HG03457 (cell line): ENCODE measurements at regions not wholly inside any gene's neighbourhood (a gene's known extent, or its start where the extent isn't known, plus 50 kb on each side); places are given as distances from the start of the nearest gene placed in this dataset.
"Not testable (repeated sequence)": the region's sequence is repeated elsewhere in the genome, so short reads cannot be mapped to it uniquely, and the experiment has no call there.

Source experiments
- ATAC-seq: cut with Tn5 transposase; IDR thresholded peaks from one replicate; pipeline ENCODE4 v1.9.1; 2021; ENCODE audit warnings: moderate number of reproducible peaks; ENCODE audit not compliant: unreplicated experiment

DNA sequence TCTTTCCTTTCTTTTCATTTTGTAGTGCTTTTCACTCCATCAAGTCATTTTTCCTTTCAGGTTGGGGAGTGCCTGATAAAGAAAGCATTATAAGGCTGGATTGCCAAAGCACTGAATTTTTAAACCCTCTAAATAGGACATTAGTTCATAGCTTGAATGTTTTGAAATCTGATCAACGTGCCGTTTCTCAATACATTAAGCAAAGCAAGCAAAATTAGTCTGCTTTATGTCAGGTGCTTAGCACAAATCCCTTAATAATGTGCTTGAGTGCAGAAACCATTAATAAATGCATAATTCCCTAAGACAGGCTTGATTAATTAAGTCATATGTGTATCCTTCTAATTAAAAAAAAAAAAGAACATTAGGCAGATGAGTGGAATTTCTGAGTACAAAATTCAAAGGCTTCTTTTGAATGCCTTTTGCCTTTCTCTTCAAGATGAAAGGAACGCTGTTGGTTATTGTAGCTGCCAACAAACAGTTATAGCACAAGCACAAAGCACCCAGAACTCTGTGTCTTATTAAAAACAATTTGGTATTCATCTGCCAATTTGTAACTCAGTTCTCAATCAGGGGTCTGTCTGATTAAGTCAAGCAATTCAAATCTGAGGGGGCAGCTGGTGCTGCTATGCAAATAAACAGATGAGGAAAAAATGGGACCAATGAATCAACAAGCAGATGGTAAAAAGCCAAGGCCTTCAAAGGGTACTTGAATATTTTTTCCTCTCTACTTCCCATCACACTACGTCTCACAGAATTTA, 233.7 kb downstream of the TLE1 start:
- no peak for ATAC-seq

- ATAC-seq: no peak
Measured at GRCh38 chr9:81445331-81445921, 243.9 kb downstream of the TLE1 start.

DNA sequence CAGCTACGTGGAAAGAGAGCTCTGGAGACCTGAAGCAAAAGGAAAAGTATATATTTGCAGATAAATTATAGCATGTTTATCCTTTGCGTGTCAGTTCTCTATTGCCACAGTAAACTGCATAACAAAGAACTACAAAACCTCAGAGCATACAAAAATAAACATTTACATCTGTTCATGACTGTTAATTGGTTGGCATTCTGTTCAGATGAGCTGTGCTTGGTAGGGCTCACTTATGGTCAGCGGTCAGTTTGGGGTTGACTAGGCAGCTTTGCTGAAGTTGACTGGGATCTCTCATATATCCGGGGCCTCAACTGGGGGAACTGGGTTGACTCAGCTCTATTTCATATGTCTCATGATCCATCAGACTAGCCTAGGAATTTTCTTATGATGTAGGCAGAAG, 257.7 kb downstream of the TLE1 start:
- ATAC-seq: no peak

GRCh38 chr9:81430727-81431126, 258.6 kb downstream of the TLE1 start:
- ATAC-seq: no peak

- no peak for ATAC-seq
Measured at GRCh38 chr9:81427870-81428269, 261.5 kb downstream of the TLE1 start.

- ATAC-seq: no peak
Measured at GRCh38 chr9:81424431-81424830, 264.9 kb downstream of the TLE1 start.

DNA sequence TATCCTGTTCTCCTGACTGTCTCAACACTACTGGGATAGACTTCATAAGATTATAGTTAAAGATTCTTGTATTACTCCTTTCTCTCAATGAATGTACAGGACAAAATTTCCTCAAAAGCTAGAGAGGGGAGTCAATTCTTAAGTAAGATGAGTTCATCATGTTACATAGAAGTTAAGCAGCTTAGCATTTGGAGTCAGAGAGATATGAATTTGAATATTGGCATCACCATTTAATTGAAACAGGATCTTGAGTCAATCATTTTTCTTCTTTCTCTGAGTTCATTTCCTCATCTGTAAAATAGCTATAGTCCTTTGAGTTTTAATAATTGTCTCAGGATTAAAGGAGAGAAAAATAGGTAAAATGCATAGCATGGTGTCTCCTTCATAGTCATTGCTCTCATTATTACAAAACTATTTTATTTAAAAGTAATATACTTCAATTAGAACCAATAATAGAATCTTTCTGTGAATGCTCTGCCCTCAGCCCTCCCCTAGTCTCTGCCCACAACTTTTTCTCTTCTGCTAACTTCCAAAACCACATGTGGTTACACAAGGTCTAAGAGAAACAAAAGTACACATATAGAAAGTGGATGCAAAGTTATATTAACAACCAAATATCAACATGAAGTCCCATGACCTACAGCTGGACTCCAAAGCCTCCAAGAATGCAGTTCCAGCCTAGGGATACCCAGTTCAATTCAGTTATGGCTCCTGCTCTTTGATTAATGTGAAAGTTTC, 265.6 kb downstream of the TLE1 start:
- no peak for ATAC-seq

- not testable (repeated sequence) for ATAC-seq
Measured at GRCh38 chr9:81421090-81421489, 268.3 kb downstream of the TLE1 start.

DNA sequence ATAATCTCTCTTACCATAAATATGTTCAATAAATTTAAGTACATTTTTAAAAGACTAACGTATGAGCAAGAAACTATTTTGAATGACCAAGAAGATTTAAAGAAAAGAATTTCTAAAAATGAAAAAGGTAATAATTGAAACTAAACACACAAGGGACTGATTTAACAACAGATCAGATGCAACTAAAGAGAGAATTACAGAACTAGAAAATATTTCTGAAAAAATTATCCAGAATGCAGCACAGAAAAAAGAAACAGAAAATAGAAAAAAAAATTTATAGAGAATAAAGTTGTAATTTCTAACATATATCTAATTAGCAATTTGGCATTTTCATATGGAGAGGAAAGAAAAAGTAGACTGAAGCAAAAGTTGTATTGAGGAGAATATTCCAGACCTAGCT, 269.3 kb downstream of the TLE1 start:
- no peak for ATAC-seq

- ATAC-seq: no peak
Measured at GRCh38 chr9:81417941-81418340, 271.4 kb downstream of the TLE1 start.

GRCh38 chr9:81417299-81417675, 272.1 kb downstream of the TLE1 start:
- no peak for ATAC-seq

DNA sequence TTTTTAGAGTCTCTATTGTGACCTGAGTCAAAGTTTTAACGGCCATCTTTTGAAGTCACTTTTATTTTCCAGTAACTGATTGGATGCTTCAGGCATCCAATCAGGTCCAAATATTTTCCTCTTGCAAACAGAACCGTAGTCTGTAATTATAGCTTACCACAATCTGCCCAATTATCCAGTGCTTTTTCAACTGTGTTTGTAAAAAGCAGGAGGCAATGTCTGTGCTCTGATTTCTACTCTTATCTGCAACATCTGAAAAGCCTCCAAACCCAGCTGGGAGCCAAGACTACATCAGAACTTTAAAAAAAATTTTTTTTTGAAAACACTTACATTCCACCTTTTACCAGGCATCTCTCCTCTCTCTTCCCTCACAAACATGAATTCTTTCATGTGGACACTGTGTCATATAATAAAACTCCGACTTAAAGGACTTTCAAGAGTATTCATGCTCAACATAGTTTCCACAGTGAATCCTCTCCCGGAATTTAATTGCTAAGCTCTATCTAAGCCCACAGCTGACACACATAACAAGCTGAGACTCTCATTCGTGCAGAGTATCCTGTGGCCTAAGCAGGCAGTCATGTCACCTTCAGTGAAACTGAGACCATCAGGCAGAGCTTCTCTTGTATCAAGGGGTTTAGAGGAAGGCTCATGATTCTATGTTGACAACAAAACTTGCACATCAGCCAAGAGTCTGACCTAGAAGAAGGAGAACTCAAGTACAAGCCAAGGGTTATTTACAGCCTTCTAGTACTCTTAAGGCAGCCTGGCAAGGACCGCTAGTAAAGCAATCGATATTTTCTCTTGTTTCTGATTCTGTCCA, 272.7 kb downstream of the TLE1 start:
- ATAC-seq: no peak

DNA sequence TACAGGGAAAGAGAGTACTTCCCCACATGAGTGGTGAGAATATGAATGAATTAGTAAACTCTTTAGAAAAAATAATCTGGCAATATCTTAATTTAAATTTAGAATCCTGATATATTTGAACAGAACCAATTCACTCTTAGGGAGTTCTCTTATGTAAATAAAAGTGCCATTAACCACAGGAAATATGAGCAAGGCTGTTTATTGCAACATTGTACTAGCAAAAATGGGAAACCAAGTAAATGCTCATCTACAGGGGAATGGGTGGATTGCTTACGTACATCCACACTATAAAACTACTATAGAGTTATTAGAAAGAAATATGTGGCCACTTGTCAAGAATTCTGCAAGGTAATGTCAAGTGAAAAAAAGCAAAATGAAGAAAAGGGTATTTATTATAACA, 274.5 kb downstream of the TLE1 start:
- ATAC-seq: no peak

GRCh38 chr9:81411961-81412360, 277.4 kb downstream of the TLE1 start:
- no peak for ATAC-seq

DNA sequence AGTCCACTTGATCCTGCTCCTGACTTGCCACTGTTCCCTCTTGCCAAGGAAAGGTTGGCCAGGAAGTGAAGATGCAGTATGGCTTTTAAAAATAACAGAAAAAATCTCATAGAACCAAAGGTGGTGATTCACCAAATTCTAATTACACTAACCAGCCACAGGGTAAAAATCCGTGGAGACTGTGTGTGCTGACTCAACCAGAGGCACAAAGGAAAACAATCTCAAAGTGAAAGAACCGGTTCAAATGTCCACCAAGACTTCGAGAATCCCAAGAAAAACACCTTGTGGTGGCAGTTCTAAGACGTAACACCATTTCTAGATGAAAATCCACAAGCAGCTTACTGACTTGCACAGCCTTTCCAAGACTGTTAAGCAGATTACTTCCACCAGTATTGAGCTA, 279.1 kb downstream of the TLE1 start:
- no peak for ATAC-seq

DNA sequence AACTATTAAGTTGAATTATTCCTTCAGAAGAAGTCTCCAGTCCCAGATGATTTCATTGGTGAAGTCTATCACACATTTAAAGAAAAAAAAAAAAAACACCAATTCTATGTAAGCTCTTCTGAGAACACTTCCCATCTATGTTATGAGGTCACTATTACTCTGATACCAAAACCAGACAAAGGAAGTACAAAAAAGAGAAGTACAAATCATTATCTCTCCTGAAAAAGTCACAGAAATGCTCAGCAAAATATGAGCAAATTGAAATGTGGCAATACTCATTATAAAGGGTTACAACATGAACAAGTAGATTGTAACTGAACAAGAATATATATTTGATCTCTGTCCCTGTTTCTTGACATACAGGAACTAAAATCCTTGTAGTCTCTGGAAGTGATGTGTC, 280.4 kb downstream of the TLE1 start:
- no peak for ATAC-seq

- ATAC-seq: no peak
Measured at GRCh38 chr9:81404931-81405598, 284.3 kb downstream of the TLE1 start.

- ATAC-seq: no peak
Measured at GRCh38 chr9:81397481-81398381, 291.6 kb downstream of the TLE1 start.

- no peak for ATAC-seq
Measured at GRCh38 chr9:81396528-81396927, 292.8 kb downstream of the TLE1 start.

GRCh38 chr9:81395676-81396054, 293.7 kb downstream of the TLE1 start:
- no peak for ATAC-seq
